NCI-H526 treated with DMSO at 0.1 percent for 48 hours (cell line): ENCODE measurements at regions not wholly inside any gene's neighbourhood (a gene's known extent, or its start where the extent isn't known, plus 50 kb on each side); places are given as distances from the start of the nearest gene placed in this dataset.
"Not testable (repeated sequence)": the region's sequence is repeated elsewhere in the genome, so short reads cannot be mapped to it uniquely, and the experiment has no call there.

Experiments
- DNase-seq: peaks from one replicate; lab custom pipeline; 2025; lab: John Stamatoyannopoulos, UW

GRCh38 chr4:81595798-81596610, 124.3 kb upstream of the RASGEF1B start:
- no peak for DNase-seq

- DNase-seq, result no peak
Observed at GRCh38 chr4:81595287-81595686, 123.6 kb upstream of the RASGEF1B start.

GRCh38 chr4:81594490-81595159, 122.9 kb upstream of the RASGEF1B start:
- no peak for DNase-seq

- no peak for DNase-seq
Observed at GRCh38 chr4:81592701-81593100, 121.0 kb upstream of the RASGEF1B start.

- no peak for DNase-seq
Observed at GRCh38 chr4:81590596-81590995, 118.9 kb upstream of the RASGEF1B start.

GRCh38 chr4:81589262-81589661, 117.6 kb upstream of the RASGEF1B start:
- DNase-seq, result no peak

- no peak for DNase-seq
Observed at GRCh38 chr4:81586706-81587105, 115.0 kb upstream of the RASGEF1B start.

- not testable (repeated sequence) for DNase-seq
Observed at GRCh38 chr4:81580994-81581374, 109.3 kb upstream of the RASGEF1B start.

- DNase-seq, result no peak
Observed at GRCh38 chr4:81580346-81580993, 108.8 kb upstream of the RASGEF1B start.

GRCh38 chr4:81577392-81577791, 105.7 kb upstream of the RASGEF1B start:
- DNase-seq, result no peak

- no peak for DNase-seq
Observed at GRCh38 chr4:81574991-81575390, 103.3 kb upstream of the RASGEF1B start.

GRCh38 chr4:81573840-81574239, 102.1 kb upstream of the RASGEF1B start:
- no peak for DNase-seq

- DNase-seq, result no peak
Observed at GRCh38 chr4:81572402-81572801, 100.7 kb upstream of the RASGEF1B start.

- no peak for DNase-seq
Observed at GRCh38 chr4:81571105-81571504, 99.4 kb upstream of the RASGEF1B start.

GRCh38 chr4:81566161-81566591, 94.5 kb upstream of the RASGEF1B start:
- no peak for DNase-seq

GRCh38 chr4:81565142-81565870, 93.6 kb upstream of the RASGEF1B start:
- DNase-seq, result no peak

GRCh38 chr4:81564025-81564424, 92.3 kb upstream of the RASGEF1B start:
- DNase-seq, result no peak

- DNase-seq, result no peak
Observed at GRCh38 chr4:81562093-81562492, 90.4 kb upstream of the RASGEF1B start.

- no peak for DNase-seq
Observed at GRCh38 chr4:81557306-81557705, 85.6 kb upstream of the RASGEF1B start.

GRCh38 chr4:81555489-81555888, 83.8 kb upstream of the RASGEF1B start:
- DNase-seq, result no peak

GRCh38 chr4:81552086-81552485, 80.4 kb upstream of the RASGEF1B start:
- no peak for DNase-seq

GRCh38 chr4:81550388-81550859, 78.7 kb upstream of the RASGEF1B start:
- no peak for DNase-seq
